GM10266 (cell line): ENCODE measurements at regions not wholly inside any gene's neighbourhood (a gene's known extent, or its start where the extent isn't known, plus 50 kb on each side); places are given as distances from the start of the nearest gene placed in this dataset.

Experiments used
- DNase-seq: peaks from one replicate; pipeline ENCODE4 v3.0.0; 2012; ENCODE audit errors: extremely low spot score
- CTCF ChIP-seq: IDR thresholded peaks from 2 replicates; pipeline ENCODE4 v1.5.1; 2012; ENCODE audit warnings: mild to moderate bottlenecking, low read depth; ENCODE audit not compliant: control insufficient read depth, insufficient read depth; ENCODE audit errors: missing control alignments

GRCh38 chr14:101465795-101466448 lies 95.4 kb upstream of the DIO3 start:
- no peak for DNase-seq
- no peak for TF ChIP-seq CTCF

- TF ChIP-seq CTCF, result no peak
- DNase-seq, result no peak
Observed at GRCh38 chr14:101466456-101467180, 94.7 kb upstream of the DIO3 start.

GRCh38 chr14:101467181-101467926 lies 93.9 kb upstream of the DIO3 start:
- no peak for DNase-seq
- no peak for TF ChIP-seq CTCF

- no peak for DNase-seq
- no peak for TF ChIP-seq CTCF
Observed at GRCh38 chr14:101469382-101470247, 91.7 kb upstream of the DIO3 start.

- no peak for DNase-seq
- TF ChIP-seq CTCF, result no peak
Observed at GRCh38 chr14:101470266-101470665, 91.0 kb upstream of the DIO3 start.

GRCh38 chr14:101471723-101472517 lies 89.4 kb upstream of the DIO3 start:
- TF ChIP-seq CTCF, result no peak
- no peak for DNase-seq
